Pancreas (tissue), 10 donors: ENCODE measurements at regions not wholly inside any gene's neighbourhood (a gene's known extent, or its start where the extent isn't known, plus 50 kb on each side); places are given as distances from the start of the nearest gene placed in this dataset.
A peak's percentile ranks its signal among the peaks of the same experiment; 100 is the strongest.

Experiments
- ATAC-seq, 4 donors: fragments of 200-7000 bp; cut with Tn5 transposase; one replicate each; pipeline versions ENCODE4 v1.8.0 to v1.9.1; 2020; ENCODE audit warnings: mild to moderate bottlenecking in 4 of 4, moderate library complexity in 4 of 4
- DNase-seq, 6 donors: peaks; one replicate each; pipeline ENCODE4 v3.0.0-alpha.2; 2020
- FAIRE-seq: peaks from 2 replicates; lab custom pipeline; 2012; peaks lifted over from hg19 to GRCh38; lab: Jason Lieb, UNC
- H3K27ac ChIP-seq, 4 donors: fragments of 200-600 bp; sonication (generic); 1 replicate in 3 of 4; 2 replicates in 1 of 4; pipeline versions ENCODE4 v1.5.0 to v1.8.0; 2020
- H3K27me3 ChIP-seq, 4 donors: fragments of 200-600 bp; one replicate each; pipeline ENCODE4 v1.8.0; 2021
- H3K36me3 ChIP-seq, 3 donors: fragments of 200-600 bp; sonication (generic) in 1 of 3; one replicate each; pipeline versions ENCODE4 v1.5.0 to v1.8.0; 2020 to 2021
- H3K4me1 ChIP-seq, 3 donors: fragments of 200-600 bp; one replicate each; pipeline ENCODE4 v1.8.0; 2021
- H3K4me3 ChIP-seq, 4 donors: fragments of 200-600 bp; sonication (generic) in 2 of 4; one replicate each; pipeline versions ENCODE4 v1.5.0 to v1.8.0; 2020 to 2021
- H3K9me3 ChIP-seq, 4 donors: fragments of 200-600 bp; one replicate each; pipeline ENCODE4 v1.8.0; 2021
- CTCF ChIP-seq, 4 donors: fragments of 200-600 bp; sonication (generic) in 3 of 4; IDR thresholded peaks; one replicate each; pipeline versions ENCODE4 v1.5.0 to v1.8.0; 2021; ENCODE audit warnings: antibody characterized with exemption in 4 of 4
- WGBS, 2 donors: extraction: QIAGEN DNeasy Blood & Tissue Kit; methylation state at CpG; one replicate each; pipeline ENCODE4 v1.1.7; 2013; 5-methylcytosine and 5-hydroxymethylcytosine counted together
- intact Hi-C, 3 donors: fragments of 100-400 bp; cut with DNase I; formaldehyde crosslinking; loops; one replicate each; pipeline versions ENCODE4 v1.11.1 to v1.14.2; 2022
- donor health status: healthy with polysubstance abuse.
- donor health status: DM: no; HTN: no; CAD: no; lungs with moderate emphysema.
- donor health status: DM: no; HTN: no; CAD: no.
- donor health status: control.
- donor health status: control.
- donor health status: Bipolar disorder and iron deficiency.
- donor health status: DM: yes; HTN: yes; CAD: no.
- donor health status: DM: no; HTN: no; CAD: no.
- donor health status: DM: no; HTN: no; CAD: no.
- donor health status: DM: yes; HTN: yes; CAD: no.

GRCh38 chr4:132958457-132959263, 190.4 kb upstream of the PCDH10 start:
- Histone ChIP-seq H3K9me3 (no peaks in the 10 kb centered on the region), H3K36me3 (no peaks in the 10 kb centered on the region), H3K4me3 (no peak overlapping the region), H3K27ac (no peak overlapping the region), H3K27me3 (no peaks in the 10 kb centered on the region), H3K4me1 (no peaks in the 10 kb centered on the region)
- ATAC-seq (no peak), DNase-seq (peak in 2 of 6 donors; percentile 6 to 43), FAIRE-seq (no peak)
- 75 to 86% methylated on average over 8 of the region's 8 CpGs for WGBS, 2 donors
- no peak for TF ChIP-seq CTCF (IDR thresholded peaks at IDR 0.05)
- intact Hi-C loops: no loop called here

DNA sequence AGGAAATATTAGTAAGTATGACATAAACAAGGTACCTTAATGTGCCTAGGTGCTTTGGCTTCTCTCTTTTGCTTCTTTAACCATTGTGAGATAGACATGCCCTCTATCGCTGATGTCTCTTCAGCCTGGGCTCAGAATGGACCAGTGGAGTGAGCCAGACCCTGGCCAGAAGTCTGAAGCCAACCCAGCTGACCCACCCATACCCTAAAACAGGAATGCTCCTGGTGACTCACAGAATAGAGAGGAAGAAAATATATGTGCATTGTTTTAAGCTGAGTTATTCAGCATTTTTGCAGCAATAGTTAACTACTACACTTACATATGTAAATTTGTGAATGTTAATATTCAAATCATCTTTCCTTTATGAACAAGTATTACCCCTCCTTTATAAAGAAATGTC, 167.5 kb upstream of the PCDH10 start:
- 52 to 76% methylated on average over 1 of the region's 1 CpG for WGBS, 2 donors
- no peak for ATAC-seq

DNA sequence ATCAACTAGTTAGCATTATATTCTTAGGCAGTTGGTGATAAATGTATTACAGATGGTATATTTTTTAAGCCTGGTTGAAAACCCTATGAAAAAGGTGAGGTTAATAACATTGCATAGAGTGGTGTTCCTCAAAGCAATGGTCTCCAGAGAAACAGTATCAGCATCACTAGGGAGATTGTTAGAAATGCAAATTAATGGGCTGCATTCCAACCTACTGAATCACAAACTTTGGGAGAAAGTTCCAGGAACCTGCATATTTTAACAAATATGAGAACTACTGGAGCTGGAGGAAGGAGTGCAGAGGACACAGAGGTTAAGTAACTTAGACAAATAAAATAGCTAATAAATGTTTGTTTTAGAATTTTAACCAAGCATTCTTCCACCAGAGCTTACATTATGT, 166.9 kb upstream of the PCDH10 start:
- Histone ChIP-seq H3K27me3 (no peaks in the 10 kb centered on the region), H3K27ac (no peak overlapping the region), H3K9me3 (no peaks in the 10 kb centered on the region), H3K36me3 (no peaks in the 10 kb centered on the region), H3K4me3 (no peak overlapping the region), H3K4me1 (no peaks in the 10 kb centered on the region)
- DNase-seq: no peak
- no peak for FAIRE-seq
- no peak for ATAC-seq
- intact Hi-C loops: no loop called here
- TF ChIP-seq CTCF (IDR thresholded peaks at IDR 0.05): no peak

More for the DNA sequence above, 167.5 kb upstream of the PCDH10 start:
- DNase-seq (no peak), FAIRE-seq (no peak)
- intact Hi-C loops: no loop called here
- Histone ChIP-seq H3K27me3 (no peaks in the 10 kb centered on the region), H3K36me3 (no peaks in the 10 kb centered on the region), H3K4me1 (no peaks in the 10 kb centered on the region), H3K27ac (no peak overlapping the region), H3K9me3 (no peaks in the 10 kb centered on the region), H3K4me3 (no peak overlapping the region)
- TF ChIP-seq CTCF (IDR thresholded peaks at IDR 0.05): no peak

DNA sequence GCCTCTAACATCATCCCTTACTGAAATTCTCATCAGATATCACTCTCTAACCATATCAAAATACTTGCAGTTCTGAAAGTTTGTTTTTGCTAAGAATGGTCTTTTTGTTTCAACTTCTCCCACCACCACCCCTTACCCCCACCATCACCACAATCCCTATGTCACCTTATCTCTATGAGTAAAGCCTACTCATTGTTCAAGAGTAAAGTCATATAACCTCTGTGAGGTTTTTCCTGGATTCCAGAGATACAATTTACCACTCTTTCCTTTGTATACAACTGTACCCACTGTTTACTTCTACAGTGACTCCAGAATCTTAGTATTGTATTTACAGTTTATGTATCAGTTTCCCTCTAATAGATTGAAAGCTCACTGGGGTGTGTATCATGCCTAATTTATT, 158.0 kb upstream of the PCDH10 start:
- no peak for FAIRE-seq
- intact Hi-C loops: no loop called here
- no peak for ATAC-seq
- no peak overlapping the region for H3K27ac ChIP-seq
- DNase-seq: no peak
- no peaks in the 10 kb centered on the region for H3K36me3 ChIP-seq
- H3K4me1 ChIP-seq: no peaks in the 10 kb centered on the region
- no peak for TF ChIP-seq CTCF (IDR thresholded peaks at IDR 0.05)
- H3K9me3 ChIP-seq: no peaks in the 10 kb centered on the region
- no peak overlapping the region for H3K4me3 ChIP-seq
- no peaks in the 10 kb centered on the region for H3K27me3 ChIP-seq

DNA sequence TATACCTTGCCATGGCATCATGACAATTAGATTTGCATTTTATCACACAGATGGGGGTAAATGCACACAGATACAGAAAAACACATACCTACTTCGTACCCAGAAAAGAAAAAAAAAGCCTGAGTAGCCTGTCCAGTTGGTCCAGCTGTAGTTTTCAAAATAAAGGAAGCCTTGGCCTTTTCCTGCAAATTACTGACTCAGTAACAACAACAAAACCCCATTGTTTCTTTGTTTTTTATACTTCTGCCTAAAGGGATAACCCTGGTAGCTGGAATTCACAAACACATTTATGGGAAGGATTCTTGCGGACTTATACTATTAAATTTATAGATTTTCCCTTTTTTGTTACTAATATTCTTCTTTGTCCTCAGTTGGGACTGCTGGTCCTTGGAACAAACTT, 156.4 kb upstream of the PCDH10 start:
- DNase-seq (no peak), ATAC-seq (no peak), FAIRE-seq (no peak)
- Histone ChIP-seq H3K27ac (no peak overlapping the region), H3K4me3 (no peak overlapping the region), H3K9me3 (no peaks in the 10 kb centered on the region), H3K4me1 (no peaks in the 10 kb centered on the region), H3K36me3 (no peaks in the 10 kb centered on the region), H3K27me3 (no peaks in the 10 kb centered on the region)
- 22 to 28% methylated on average over 2 of the region's 2 CpGs for WGBS, 2 donors
- no peak for TF ChIP-seq CTCF (IDR thresholded peaks at IDR 0.05)
- intact Hi-C loops: no loop called here
